DMS53 treated with DMSO at 0.1 percent for 48 hours (cell line): ENCODE measurements at regions not wholly inside any gene's neighbourhood (a gene's known extent, or its start where the extent isn't known, plus 50 kb on each side); places are given as distances from the start of the nearest gene placed in this dataset.
"Not testable (repeated sequence)": the region's sequence is repeated elsewhere in the genome, so short reads cannot be mapped to it uniquely, and the experiment has no call there.

Experiments used
- DNase-seq: peaks from one replicate; lab custom pipeline; 2025; ENCODE audit not compliant: unreplicated experiment; lab: John Stamatoyannopoulos, UW

- DNase-seq = not testable (repeated sequence)
Observed at GRCh38 chr2:158866082-158866481, 71.0 kb downstream of the DAPL1 start.

- not testable (repeated sequence) for DNase-seq
Observed at GRCh38 chr2:158867531-158868191, 72.5 kb downstream of the DAPL1 start.

DNA sequence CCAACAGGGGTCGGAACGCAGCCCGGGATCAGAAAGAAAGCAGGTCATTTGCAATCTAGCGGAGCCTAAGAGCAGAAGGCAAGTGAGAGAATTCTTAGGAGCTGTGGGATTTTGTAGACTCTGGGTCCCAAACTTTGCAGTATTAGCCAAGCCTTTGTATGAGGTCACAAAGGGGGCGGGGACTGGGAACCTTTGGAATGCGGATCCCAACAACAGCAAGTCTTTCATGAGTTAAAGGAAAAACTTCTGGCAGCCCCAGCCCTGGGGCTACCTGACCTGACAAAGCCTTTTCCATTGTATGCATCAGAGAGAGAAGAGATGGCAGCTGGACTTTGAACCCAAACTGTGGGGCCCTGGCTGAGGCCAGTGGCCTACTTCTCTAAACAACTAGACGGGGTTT lies 73.3 kb downstream of the DAPL1 start:
- DNase-seq = not testable (repeated sequence)

- not testable (repeated sequence) for DNase-seq
Observed at GRCh38 chr2:158869122-158869521, 74.0 kb downstream of the DAPL1 start.

DNA sequence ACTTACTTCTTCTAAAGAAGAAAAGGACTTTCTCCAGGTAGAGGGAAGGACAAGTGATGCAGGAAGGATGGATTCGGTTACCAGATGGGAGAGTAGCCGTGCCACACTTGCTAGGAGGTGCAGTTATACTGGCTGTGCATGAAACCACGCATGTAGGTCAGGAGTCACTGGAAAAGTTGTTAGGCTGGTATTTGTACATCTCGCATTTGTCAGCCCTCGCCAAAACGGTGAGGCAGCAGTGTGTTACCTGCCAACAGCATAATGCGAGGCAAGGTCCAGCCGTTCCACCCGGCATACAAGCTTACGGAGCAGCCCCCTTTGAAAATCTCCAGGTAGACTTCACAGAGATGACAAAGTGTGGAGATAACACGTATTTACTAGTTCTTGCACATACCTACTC lies 74.5 kb downstream of the DAPL1 start:
- not testable (repeated sequence) for DNase-seq

GRCh38 chr2:158878003-158878402 lies 82.9 kb downstream of the DAPL1 start:
- DNase-seq = no peak

- no peak for DNase-seq
Observed at GRCh38 chr2:158879229-158879903, 84.2 kb downstream of the DAPL1 start.

GRCh38 chr2:158882297-158882696 lies 86.1 kb upstream of the TANC1 start:
- DNase-seq = no peak

DNA sequence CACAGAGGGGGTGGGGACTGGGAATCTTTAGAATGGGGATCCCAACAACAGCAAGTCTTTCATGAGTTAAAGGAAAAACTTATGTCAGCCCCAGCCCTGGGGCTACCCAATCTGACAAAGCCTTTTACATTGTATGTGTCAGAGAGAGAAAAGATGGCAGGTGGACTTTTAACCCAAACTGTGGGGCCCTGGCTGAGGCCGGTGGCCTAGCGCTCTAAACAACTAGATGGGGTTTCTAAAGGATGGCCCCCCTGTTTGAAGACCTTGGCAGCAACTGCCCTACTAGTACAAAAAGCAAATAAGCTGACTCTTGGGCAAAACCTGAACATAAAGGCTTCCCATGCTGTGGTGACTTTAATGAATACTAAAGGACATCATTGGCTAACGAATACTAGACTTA lies 83.9 kb upstream of the TANC1 start:
- not testable (repeated sequence) for DNase-seq

GRCh38 chr2:158885018-158885678 lies 83.3 kb upstream of the TANC1 start:
- not testable (repeated sequence) for DNase-seq

DNA sequence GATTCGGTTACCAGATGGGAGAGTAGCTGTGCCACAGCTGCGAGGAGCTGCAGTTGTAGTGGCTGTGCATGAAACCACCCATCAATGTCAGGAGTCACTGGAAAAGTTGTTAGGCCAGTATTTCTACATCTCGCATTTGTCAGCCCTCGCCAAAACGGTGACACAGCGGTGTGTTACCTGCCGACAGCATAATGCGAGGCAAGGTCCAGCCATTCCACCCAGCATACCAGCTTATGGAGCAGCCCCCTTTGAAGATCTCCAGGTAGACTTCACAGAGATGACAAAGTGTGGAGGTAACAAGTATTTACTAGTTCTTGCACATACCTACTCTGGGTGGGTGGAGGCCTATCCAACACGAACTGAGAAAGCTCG lies 82.8 kb upstream of the TANC1 start:
- DNase-seq = peak; percentile 26

- no peak for DNase-seq
Observed at GRCh38 chr2:158889135-158889853, 79.1 kb upstream of the TANC1 start.

DNA sequence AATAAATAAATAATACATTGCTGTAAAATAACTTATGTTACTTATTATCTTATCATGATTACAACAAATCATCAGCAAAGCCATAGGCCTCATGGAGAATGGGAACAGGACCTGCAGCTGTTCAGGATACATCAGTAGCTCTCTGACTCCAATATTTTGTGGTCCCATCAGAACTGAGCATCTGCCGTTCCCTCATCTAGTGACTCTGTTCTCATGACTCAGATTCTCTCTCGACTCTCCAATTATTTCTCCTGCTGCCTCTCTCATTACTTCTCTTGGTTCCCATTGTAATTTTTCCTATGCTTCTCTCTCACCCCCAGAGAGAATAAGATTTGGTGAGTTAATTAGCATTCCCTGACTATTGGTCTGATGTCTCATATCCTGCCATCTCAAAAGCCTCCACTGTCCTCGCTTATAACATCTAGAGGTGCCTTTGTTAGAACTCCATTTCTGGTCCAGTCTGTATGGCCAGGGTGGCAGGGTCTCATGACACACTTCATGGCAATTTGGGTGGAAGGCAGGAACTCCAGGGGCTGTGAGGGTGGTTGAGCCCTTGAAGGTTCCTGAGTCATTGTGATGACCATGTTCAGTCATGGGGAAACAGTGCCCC lies 78.0 kb upstream of the TANC1 start:
- no peak for DNase-seq

GRCh38 chr2:158893026-158893425 lies 75.4 kb upstream of the TANC1 start:
- no peak for DNase-seq

GRCh38 chr2:158893474-158893873 lies 75.0 kb upstream of the TANC1 start:
- DNase-seq = no peak

GRCh38 chr2:158894078-158894477 lies 74.4 kb upstream of the TANC1 start:
- DNase-seq = no peak

DNA sequence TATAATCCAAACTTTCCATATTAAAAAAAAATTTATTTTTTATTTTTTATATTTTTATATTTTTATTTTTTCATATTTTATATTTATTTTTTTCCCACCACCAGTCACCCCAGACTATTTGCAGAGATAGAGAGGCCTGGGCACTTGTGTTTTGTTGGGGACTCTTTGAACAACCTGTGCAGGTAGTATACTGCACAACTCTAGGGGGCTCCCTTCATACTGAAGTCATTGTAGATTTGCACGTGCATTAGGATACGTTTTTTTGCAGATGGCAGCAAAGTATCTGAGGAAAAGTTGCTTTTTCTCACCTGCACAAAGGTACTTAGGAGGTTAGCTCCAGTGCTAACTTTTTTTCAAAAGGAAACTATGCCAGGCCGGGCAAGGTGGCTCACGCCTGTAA lies 73.9 kb upstream of the TANC1 start:
- DNase-seq = no peak

DNA sequence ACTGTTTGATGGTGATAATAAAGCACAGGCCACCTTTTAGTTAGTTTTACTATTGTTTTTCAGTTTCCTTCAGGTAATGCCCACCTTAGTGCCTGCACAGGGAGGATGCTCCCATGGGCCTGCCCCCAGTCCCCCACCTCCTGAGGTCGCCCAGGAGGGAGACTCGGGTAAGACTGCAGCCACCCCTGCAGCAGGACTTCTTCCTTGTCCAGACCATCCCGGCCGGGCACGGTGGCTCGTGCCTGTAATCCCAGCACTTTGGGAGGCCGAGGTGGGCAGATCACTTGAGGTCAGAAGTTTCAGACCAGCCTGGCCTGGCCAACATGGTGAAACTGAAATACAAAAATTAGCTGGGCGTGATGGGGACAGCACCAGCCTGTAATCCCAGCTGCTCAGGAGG lies 68.1 kb upstream of the TANC1 start:
- no peak for DNase-seq

GRCh38 chr2:158902005-158902398 lies 66.4 kb upstream of the TANC1 start:
- DNase-seq = no peak

- no peak for DNase-seq
Observed at GRCh38 chr2:158903711-158904405, 64.6 kb upstream of the TANC1 start.
